Testis (tissue), 2 donors: ENCODE measurements at regions not wholly inside any gene's neighbourhood (a gene's known extent, or its start where the extent isn't known, plus 50 kb on each side); places are given as distances from the start of the nearest gene placed in this dataset.

Experiments
- POLR2A ChIP-seq: fragments of 450-650 bp; IDR thresholded peaks from one replicate; pipeline ENCODE4 v1.6.1; 2017; ENCODE audit warnings: antibody characterized with exemption, mild to moderate bottlenecking, moderate library complexity
- TF ChIP-seq, protein P1 (sequence below), 3 experiments: fragments of 450-650 bp in 2 of 3; fragments of 200-600 bp in 1 of 3; sonication (generic) in 1 of 3; IDR thresholded peaks; one replicate each; pipeline ENCODE4 v1.5.1; 2016 to 2019; ENCODE audit warnings: antibody characterized with exemption in 3 of 3, mild to moderate bottlenecking in 2 of 3, moderate library complexity in 1 of 3

- TF ChIP-seq, protein P1, sequence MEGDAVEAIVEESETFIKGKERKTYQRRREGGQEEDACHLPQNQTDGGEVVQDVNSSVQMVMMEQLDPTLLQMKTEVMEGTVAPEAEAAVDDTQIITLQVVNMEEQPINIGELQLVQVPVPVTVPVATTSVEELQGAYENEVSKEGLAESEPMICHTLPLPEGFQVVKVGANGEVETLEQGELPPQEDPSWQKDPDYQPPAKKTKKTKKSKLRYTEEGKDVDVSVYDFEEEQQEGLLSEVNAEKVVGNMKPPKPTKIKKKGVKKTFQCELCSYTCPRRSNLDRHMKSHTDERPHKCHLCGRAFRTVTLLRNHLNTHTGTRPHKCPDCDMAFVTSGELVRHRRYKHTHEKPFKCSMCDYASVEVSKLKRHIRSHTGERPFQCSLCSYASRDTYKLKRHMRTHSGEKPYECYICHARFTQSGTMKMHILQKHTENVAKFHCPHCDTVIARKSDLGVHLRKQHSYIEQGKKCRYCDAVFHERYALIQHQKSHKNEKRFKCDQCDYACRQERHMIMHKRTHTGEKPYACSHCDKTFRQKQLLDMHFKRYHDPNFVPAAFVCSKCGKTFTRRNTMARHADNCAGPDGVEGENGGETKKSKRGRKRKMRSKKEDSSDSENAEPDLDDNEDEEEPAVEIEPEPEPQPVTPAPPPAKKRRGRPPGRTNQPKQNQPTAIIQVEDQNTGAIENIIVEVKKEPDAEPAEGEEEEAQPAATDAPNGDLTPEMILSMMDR (IDR thresholded peaks at IDR 0.05), result no peak
- TF ChIP-seq POLR2A, result no peak
Observed at GRCh38 chr10:30121401-30121800, 62.0 kb upstream of the JCAD start.
